ENCODE measurements at regions not wholly inside any gene's neighbourhood (a gene's known extent, or its start where the extent isn't known, plus 50 kb on each side); places are given as distances from the start of the nearest gene placed in this dataset.

DNA sequence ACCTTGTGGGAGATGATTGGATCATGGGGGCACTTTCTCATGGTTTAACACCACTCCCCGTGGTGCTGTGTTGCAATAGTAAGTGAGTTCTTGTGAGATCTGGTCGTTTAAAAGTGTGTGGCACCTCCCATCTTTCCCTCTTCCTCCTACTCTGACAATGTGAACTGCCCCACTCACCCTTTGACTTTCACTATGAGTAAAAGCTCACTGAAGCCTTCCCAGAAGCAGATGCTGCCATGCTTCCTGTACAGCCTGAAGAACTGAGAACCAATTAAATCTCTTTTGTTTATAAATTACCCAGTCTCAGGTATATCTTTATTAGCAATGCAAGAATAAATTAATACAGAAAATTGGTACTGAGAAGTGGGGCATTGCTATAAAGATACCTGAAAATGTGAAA, 509.6 kb upstream of the CT83 start:
- no peak for TF ChIP-seq ZNF274 (IDR thresholded peaks at IDR 0.05; ENCODE audit: low read depth, low read length)
- no peak for TF ChIP-seq SUZ12 (IDR thresholded peaks at IDR 0.05; ENCODE audit: extremely low read depth, insufficient read depth, insufficient read length)
- TF ChIP-seq YY1 (IDR thresholded peaks at IDR 0.05; ENCODE audit: insufficient read depth, insufficient read length), result no peak
